Fibroblast of lung (primary cell): ENCODE measurements at regions not wholly inside any gene's neighbourhood (a gene's known extent, or its start where the extent isn't known, plus 50 kb on each side); places are given as distances from the start of the nearest gene placed in this dataset.

Experiments
- EZH2 ChIP-seq: IDR thresholded peaks from 2 replicates; pipeline ENCODE4 v1.5.1; 2012; ENCODE audit warnings: low read length, control low read depth, mild to moderate bottlenecking; ENCODE audit errors: missing control alignments
- TF ChIP-seq, protein P1 (sequence below), 2 donors: IDR thresholded peaks in 1 of 2; conservative IDR thresholded peaks in 1 of 2; 1 replicate in 1 of 2; 2 replicates in 1 of 2; pipeline ENCODE4 v1.5.1; 2011 to 2012; ENCODE audit warnings: low read length in 2 of 2, control low read depth in 1 of 2, inconsistent platforms in 1 of 2, low read depth in 1 of 2, mild to moderate bottlenecking in 1 of 2

DNA sequence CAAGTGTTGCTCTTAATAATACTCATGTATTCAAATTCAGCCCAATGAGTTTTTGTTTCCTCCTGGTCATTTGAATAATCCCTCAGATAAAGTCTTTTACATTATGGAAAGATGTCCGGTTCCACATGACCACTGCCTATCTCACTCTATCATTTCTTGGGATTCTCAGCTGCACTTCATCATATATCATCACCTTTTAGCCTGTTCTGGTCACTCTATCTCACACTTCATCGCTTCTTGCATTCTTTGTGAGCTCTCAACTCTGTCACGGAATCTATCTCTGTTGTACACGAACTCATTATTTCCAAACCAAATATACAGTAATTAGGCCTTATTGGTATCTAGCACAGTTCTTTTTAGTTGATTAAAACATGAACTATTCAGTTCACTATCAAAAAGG, 126.9 kb upstream of the HAND2 start:
- no peak for TF ChIP-seq EZH2
- TF ChIP-seq, protein P1, sequence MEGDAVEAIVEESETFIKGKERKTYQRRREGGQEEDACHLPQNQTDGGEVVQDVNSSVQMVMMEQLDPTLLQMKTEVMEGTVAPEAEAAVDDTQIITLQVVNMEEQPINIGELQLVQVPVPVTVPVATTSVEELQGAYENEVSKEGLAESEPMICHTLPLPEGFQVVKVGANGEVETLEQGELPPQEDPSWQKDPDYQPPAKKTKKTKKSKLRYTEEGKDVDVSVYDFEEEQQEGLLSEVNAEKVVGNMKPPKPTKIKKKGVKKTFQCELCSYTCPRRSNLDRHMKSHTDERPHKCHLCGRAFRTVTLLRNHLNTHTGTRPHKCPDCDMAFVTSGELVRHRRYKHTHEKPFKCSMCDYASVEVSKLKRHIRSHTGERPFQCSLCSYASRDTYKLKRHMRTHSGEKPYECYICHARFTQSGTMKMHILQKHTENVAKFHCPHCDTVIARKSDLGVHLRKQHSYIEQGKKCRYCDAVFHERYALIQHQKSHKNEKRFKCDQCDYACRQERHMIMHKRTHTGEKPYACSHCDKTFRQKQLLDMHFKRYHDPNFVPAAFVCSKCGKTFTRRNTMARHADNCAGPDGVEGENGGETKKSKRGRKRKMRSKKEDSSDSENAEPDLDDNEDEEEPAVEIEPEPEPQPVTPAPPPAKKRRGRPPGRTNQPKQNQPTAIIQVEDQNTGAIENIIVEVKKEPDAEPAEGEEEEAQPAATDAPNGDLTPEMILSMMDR (conservative IDR thresholded peaks at IDR 0.05 in 1 of 2, IDR thresholded peaks at IDR 0.05 in 1 of 2; ENCODE audit: low read depth in 1 of 2, low read length in 2 of 2): no peak
